ENCODE measurements at regions not wholly inside any gene's neighbourhood (a gene's known extent, or its start where the extent isn't known, plus 50 kb on each side); places are given as distances from the start of the nearest gene placed in this dataset.

DNA sequence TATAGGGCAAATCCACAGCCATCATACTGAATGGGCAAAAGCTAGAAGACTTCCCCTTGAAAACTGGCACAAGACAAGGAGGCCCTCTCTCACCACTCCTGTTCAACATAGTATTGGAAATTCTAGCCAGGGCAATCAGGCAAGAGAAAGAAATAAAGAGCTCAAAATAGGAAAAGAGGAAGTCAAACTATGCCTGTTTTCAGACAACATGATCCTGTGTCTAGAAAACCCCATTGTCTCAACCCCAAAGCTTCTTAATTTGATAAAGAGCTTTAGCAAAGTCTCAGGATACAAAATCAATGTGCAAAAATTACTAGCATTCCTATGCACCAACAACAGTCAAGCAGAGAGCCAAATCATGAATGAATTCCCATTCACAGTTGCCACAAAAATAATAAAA is 160.3 kb downstream of the CXXC4 start:
- TF ChIP-seq, protein P1, sequence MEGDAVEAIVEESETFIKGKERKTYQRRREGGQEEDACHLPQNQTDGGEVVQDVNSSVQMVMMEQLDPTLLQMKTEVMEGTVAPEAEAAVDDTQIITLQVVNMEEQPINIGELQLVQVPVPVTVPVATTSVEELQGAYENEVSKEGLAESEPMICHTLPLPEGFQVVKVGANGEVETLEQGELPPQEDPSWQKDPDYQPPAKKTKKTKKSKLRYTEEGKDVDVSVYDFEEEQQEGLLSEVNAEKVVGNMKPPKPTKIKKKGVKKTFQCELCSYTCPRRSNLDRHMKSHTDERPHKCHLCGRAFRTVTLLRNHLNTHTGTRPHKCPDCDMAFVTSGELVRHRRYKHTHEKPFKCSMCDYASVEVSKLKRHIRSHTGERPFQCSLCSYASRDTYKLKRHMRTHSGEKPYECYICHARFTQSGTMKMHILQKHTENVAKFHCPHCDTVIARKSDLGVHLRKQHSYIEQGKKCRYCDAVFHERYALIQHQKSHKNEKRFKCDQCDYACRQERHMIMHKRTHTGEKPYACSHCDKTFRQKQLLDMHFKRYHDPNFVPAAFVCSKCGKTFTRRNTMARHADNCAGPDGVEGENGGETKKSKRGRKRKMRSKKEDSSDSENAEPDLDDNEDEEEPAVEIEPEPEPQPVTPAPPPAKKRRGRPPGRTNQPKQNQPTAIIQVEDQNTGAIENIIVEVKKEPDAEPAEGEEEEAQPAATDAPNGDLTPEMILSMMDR (IDR thresholded peaks at IDR 0.05 in 2 of 3, conservative IDR thresholded peaks at IDR 0.05 in 1 of 3; ENCODE audit: insufficient read depth in 2 of 3, low read depth in 1 of 3, low read length in 3 of 3) = no peak
- TF ChIP-seq, protein P2, sequence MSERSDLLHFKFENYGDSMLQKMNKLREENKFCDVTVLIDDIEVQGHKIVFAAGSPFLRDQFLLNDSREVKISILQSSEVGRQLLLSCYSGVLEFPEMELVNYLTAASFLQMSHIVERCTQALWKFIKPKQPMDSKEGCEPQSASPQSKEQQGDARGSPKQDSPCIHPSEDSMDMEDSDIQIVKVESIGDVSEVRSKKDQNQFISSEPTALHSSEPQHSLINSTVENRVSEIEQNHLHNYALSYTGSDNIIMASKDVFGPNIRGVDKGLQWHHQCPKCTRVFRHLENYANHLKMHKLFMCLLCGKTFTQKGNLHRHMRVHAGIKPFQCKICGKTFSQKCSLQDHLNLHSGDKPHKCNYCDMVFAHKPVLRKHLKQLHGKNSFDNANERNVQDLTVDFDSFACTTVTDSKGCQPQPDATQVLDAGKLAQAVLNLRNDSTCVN (CRISPR knock-in tag; IDR thresholded peaks at IDR 0.05) = no peak
- TF ChIP-seq, protein P3, sequence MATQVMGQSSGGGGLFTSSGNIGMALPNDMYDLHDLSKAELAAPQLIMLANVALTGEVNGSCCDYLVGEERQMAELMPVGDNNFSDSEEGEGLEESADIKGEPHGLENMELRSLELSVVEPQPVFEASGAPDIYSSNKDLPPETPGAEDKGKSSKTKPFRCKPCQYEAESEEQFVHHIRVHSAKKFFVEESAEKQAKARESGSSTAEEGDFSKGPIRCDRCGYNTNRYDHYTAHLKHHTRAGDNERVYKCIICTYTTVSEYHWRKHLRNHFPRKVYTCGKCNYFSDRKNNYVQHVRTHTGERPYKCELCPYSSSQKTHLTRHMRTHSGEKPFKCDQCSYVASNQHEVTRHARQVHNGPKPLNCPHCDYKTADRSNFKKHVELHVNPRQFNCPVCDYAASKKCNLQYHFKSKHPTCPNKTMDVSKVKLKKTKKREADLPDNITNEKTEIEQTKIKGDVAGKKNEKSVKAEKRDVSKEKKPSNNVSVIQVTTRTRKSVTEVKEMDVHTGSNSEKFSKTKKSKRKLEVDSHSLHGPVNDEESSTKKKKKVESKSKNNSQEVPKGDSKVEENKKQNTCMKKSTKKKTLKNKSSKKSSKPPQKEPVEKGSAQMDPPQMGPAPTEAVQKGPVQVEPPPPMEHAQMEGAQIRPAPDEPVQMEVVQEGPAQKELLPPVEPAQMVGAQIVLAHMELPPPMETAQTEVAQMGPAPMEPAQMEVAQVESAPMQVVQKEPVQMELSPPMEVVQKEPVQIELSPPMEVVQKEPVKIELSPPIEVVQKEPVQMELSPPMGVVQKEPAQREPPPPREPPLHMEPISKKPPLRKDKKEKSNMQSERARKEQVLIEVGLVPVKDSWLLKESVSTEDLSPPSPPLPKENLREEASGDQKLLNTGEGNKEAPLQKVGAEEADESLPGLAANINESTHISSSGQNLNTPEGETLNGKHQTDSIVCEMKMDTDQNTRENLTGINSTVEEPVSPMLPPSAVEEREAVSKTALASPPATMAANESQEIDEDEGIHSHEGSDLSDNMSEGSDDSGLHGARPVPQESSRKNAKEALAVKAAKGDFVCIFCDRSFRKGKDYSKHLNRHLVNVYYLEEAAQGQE (IDR thresholded peaks at IDR 0.05; ENCODE audit: borderline replicate concordance) = no peak
- TF ChIP-seq, protein P3 (CRISPR knock-in tag; IDR thresholded peaks at IDR 0.05; ENCODE audit: low read depth) = no peak
